ENCODE measurements at regions not wholly inside any gene's neighbourhood (a gene's known extent, or its start where the extent isn't known, plus 50 kb on each side); places are given as distances from the start of the nearest gene placed in this dataset.

- Histone ChIP-seq H3K9me3 (no peaks in the 10 kb centered on the region), H3K27me3 (peaks cover 68% of the 10 kb centered on the region), H3K4me1 (no peaks in the 10 kb centered on the region), H3K4me3 (no peak overlapping the region), H3K27ac (no peak overlapping the region), H3K36me3 (no peaks in the 10 kb centered on the region)
- TF ChIP-seq POLR2A (IDR thresholded peaks at IDR 0.05) (no peak), EP300 (IDR thresholded peaks at IDR 0.05) (no peak), POLR2AphosphoS5 (IDR thresholded peaks at IDR 0.05) (no peak)
- TF ChIP-seq, protein P1, sequence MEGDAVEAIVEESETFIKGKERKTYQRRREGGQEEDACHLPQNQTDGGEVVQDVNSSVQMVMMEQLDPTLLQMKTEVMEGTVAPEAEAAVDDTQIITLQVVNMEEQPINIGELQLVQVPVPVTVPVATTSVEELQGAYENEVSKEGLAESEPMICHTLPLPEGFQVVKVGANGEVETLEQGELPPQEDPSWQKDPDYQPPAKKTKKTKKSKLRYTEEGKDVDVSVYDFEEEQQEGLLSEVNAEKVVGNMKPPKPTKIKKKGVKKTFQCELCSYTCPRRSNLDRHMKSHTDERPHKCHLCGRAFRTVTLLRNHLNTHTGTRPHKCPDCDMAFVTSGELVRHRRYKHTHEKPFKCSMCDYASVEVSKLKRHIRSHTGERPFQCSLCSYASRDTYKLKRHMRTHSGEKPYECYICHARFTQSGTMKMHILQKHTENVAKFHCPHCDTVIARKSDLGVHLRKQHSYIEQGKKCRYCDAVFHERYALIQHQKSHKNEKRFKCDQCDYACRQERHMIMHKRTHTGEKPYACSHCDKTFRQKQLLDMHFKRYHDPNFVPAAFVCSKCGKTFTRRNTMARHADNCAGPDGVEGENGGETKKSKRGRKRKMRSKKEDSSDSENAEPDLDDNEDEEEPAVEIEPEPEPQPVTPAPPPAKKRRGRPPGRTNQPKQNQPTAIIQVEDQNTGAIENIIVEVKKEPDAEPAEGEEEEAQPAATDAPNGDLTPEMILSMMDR (IDR thresholded peaks at IDR 0.05): no peak
- no peak for DNase-seq (ENCODE audit: low spot score in 2 of 2)
- WGBS: 76% methylated on average over 5 of the region's 5 CpGs
Measured at GRCh38 chr6:41409489-41409888, 74.1 kb downstream of the NCR2 start.

GRCh38 chr6:41411961-41412360 lies 76.6 kb downstream of the NCR2 start:
- no peak for TF ChIP-seq EP300 (IDR thresholded peaks at IDR 0.05)
- TF ChIP-seq POLR2A (IDR thresholded peaks at IDR 0.05): no peak
- TF ChIP-seq, protein P1 (IDR thresholded peaks at IDR 0.05): no peak
- no peak for TF ChIP-seq POLR2AphosphoS5 (IDR thresholded peaks at IDR 0.05)
- no peaks in the 10 kb centered on the region for H3K9me3 ChIP-seq
- H3K4me3 ChIP-seq: no peak overlapping the region
- WGBS: 80% methylated on average over 5 of the region's 5 CpGs
- no peaks in the 10 kb centered on the region for H3K36me3 ChIP-seq
- peaks cover 74% of the 10 kb centered on the region for H3K27me3 ChIP-seq
- no peak for DNase-seq (ENCODE audit: low spot score in 2 of 2)
- no peaks in the 10 kb centered on the region for H3K4me1 ChIP-seq
- no peak overlapping the region for H3K27ac ChIP-seq

DNA sequence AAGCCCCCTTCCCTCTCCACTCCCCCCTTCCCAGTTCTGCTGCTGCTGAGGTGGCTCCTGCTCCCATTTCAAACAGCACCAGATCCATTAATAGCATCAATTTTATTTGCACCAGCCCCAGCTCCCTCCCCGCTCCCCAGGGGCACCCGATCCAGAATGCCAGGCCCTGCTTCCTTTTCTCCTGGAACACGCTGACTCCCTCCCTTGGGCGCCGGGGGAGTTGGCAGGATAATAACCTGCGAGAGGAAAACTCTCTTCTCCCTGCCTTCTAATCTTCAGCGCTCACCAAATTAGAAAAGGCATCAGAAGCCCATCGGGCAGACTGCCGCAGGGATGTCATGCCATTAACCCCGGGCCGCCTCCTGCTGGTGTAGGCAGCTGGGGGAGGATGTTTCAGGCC lies 77.8 kb downstream of the NCR2 start:
- no peak for TF ChIP-seq POLR2AphosphoS5 (IDR thresholded peaks at IDR 0.05)
- WGBS: 59% methylated on average over 11 of the region's 11 CpGs
- H3K27me3 ChIP-seq: peaks cover 69% of the 10 kb centered on the region
- H3K27ac ChIP-seq: no peak overlapping the region
- no peak overlapping the region for H3K4me3 ChIP-seq
- H3K9me3 ChIP-seq: no peaks in the 10 kb centered on the region
- no peak for DNase-seq (ENCODE audit: low spot score in 2 of 2)
- H3K36me3 ChIP-seq: no peaks in the 10 kb centered on the region
- H3K4me1 ChIP-seq: no peaks in the 10 kb centered on the region

DNA sequence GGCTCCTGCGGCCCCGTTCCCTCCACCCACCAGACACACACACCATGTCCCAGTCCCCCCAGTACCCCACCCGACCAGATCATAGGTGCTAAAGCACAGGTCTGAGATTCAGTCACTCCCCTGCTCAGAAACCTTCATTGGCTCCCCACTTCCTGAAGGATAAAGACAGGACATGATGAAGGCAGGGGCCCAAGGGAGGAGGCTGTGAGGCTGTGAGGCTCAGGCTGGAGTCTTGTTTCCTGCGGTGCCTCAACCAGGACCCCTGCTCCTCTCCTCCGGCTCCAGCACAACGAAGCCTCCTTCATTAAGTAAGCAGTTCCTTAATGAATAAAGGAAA lies 81.1 kb downstream of the NCR2 start:
- Histone ChIP-seq H3K27me3 (peaks cover 54% of the 10 kb centered on the region), H3K36me3 (no peaks in the 10 kb centered on the region), H3K4me3 (no peak overlapping the region), H3K4me1 (no peaks in the 10 kb centered on the region), H3K27ac (no peak overlapping the region), H3K9me3 (no peaks in the 10 kb centered on the region)
- WGBS: 57% methylated on average over 6 of the region's 6 CpGs
- TF ChIP-seq POLR2AphosphoS5 (IDR thresholded peaks at IDR 0.05) (no peak), EP300 (IDR thresholded peaks at IDR 0.05) (no peak), POLR2A (IDR thresholded peaks at IDR 0.05) (no peak)
- TF ChIP-seq, protein P1 (IDR thresholded peaks at IDR 0.05): no peak
- DNase-seq (ENCODE audit: low spot score in 2 of 2): no peak

DNA sequence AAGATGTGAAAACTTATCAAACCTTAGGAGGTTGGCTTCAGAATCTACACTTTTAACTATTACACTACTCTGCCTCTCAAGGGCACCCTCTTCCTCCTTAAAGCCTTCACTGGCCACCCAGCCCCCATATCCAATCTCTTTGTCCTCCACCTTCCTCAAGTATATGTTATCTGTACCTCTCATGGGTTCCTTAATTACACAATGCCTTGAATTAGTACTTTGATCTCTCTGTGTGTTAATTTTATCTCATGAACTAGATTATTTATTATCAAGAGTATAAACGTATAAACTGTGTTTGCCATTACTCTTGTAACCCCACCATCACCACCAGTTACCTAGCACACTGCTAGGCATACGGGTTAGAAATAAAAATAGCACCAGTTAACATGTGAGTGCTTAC lies 83.3 kb downstream of the NCR2 start:
- no peak for DNase-seq (ENCODE audit: low spot score in 2 of 2)
- no peaks in the 10 kb centered on the region for H3K36me3 ChIP-seq
- no peaks in the 10 kb centered on the region for H3K4me1 ChIP-seq
- TF ChIP-seq, protein P1 (IDR thresholded peaks at IDR 0.05): no peak
- TF ChIP-seq EP300 (IDR thresholded peaks at IDR 0.05): no peak
- TF ChIP-seq POLR2AphosphoS5 (IDR thresholded peaks at IDR 0.05): no peak
- no peak for TF ChIP-seq POLR2A (IDR thresholded peaks at IDR 0.05)
- no peaks in the 10 kb centered on the region for H3K9me3 ChIP-seq
- no peak overlapping the region for H3K27ac ChIP-seq
- peaks cover 32% of the 10 kb centered on the region for H3K27me3 ChIP-seq
- 94% methylated on average over 2 of the region's 2 CpGs for WGBS
- no peak overlapping the region for H3K4me3 ChIP-seq

DNA sequence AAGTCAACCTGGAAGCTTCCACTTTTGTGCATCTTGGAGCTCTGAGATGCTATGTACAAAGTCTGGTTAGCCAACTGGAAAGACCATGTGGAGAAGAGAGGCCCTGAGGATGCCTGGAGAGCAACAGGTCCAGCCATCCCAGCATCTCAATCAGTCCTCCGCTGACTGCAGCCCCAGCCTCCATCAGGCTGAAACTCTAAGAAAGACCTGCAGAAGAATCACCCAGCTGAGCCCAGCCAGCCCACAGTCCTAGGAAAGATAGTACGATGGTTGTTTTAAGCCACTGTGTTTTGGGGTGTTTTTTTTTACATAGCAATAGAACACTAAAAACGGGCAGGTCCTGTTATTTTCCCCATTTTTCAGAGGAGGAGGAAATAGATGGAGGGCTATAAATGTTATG lies 84.0 kb downstream of the NCR2 start:
- TF ChIP-seq EP300 (IDR thresholded peaks at IDR 0.05): no peak
- no peak for TF ChIP-seq POLR2A (IDR thresholded peaks at IDR 0.05)
- no peak for TF ChIP-seq POLR2AphosphoS5 (IDR thresholded peaks at IDR 0.05)
- TF ChIP-seq, protein P1 (IDR thresholded peaks at IDR 0.05): no peak
- Histone ChIP-seq H3K4me3 (no peak overlapping the region), H3K9me3 (no peaks in the 10 kb centered on the region), H3K4me1 (no peaks in the 10 kb centered on the region), H3K27me3 (peaks cover 26% of the 10 kb centered on the region), H3K27ac (no peak overlapping the region), H3K36me3 (no peaks in the 10 kb centered on the region)
- 91% methylated on average over 3 of the region's 3 CpGs for WGBS
- no peak for DNase-seq (ENCODE audit: low spot score in 2 of 2)

Data from suprapubic skin (tissue), 4 donors.